C1 segment of cervical spinal cord (tissue), 14 donors: ENCODE measurements at regions not wholly inside any gene's neighbourhood (a gene's known extent, or its start where the extent isn't known, plus 50 kb on each side); places are given as distances from the start of the nearest gene placed in this dataset.
A peak's percentile ranks its signal among the peaks of the same experiment; 100 is the strongest.

Experiments used
- DNase-seq, 14 donors: peaks; one replicate each; lab custom pipeline; 2025; lab: John Stamatoyannopoulos, UW

- DNase-seq: peak in 4 of 14 donors; percentile 8 to 48 (median 16)
Observed at GRCh38 chr1:165073185-165074007, 283.1 kb downstream of the LMX1A start.

GRCh38 chr1:165070675-165071074 lies 285.8 kb downstream of the LMX1A start:
- no peak for DNase-seq

DNA sequence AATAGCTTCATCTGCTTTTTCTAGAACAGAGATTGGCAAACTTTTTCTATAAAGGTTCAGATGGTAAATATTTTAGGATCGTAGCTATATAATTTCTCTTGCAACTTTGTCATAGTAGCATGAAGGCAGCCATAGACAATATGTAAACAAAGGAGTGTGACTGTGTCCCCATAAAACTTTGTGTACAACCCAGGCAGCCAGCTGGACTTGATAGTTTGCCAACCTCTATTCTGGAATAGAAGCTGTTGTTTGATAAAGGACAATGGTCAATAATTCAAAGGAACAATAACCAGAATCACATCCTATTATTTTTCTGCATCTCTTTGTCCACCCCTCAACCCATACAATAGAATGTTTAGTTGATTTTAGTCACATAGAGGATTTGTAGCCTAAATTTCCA lies 286.7 kb downstream of the LMX1A start:
- DNase-seq: peak in 6 of 14 donors; percentile 4 to 18 (median 10)

GRCh38 chr1:165068741-165069140 lies 287.8 kb downstream of the LMX1A start:
- peak in 7 of 14 donors; percentile 9 to 48 (median 23) for DNase-seq

GRCh38 chr1:165067829-165068228 lies 288.7 kb downstream of the LMX1A start:
- DNase-seq: no peak

DNA sequence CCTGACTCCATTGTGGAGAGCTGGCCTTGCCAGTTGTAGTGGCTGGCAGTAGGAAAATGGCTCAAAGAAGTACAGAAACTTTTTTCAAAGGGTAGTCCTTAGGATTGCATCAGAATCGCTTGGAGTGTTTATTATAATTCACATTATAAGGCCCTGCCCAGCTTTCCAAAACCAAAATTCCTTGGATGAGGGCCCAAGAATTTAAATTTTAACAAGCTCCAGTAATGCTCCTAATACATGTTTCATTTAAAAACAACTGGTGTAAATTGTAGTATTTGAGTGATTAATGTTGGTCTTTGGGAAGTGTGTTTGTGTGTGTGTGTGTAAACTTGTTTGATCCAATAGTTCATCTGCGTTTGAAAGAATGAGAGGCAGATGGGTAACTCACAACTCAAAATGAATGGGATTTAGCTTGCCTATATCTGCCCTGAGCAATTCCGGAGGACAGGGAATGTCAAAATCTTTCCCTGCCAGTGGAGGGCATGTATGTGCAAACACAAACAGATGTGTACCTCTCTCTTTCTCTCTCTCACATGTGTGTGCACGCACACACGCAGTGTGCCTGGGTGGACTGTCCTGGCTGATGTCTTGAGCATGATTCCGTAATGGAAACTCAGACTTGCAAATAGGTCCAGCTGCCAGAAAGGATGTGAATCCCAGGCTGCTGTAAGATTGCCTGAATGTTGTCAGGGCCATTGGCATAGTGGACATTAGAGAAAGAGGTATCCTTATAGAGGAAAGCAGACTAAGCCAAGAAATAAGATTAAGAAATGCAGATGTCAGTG lies 293.1 kb downstream of the LMX1A start:
- no peak for DNase-seq

DNA sequence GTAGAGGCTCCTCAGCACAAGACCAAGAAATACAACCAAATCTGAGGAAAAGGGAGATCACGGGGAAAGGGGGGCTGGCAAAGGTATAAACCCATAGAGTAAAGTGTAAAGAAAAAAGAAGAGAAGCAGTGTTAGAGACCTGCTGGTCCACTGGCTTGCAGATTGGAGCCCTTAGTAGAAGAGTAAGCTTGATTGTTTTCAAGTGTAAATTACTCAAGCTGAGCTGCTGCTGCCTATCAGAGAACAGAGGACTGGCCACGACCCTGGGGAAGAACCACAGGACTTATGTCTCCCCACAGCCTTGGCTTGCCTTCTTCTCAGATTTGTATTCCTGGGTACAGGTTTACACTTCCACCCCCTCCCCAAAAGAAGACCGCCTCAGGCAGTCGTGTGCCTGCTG lies 294.2 kb downstream of the LMX1A start:
- no peak for DNase-seq

DNA sequence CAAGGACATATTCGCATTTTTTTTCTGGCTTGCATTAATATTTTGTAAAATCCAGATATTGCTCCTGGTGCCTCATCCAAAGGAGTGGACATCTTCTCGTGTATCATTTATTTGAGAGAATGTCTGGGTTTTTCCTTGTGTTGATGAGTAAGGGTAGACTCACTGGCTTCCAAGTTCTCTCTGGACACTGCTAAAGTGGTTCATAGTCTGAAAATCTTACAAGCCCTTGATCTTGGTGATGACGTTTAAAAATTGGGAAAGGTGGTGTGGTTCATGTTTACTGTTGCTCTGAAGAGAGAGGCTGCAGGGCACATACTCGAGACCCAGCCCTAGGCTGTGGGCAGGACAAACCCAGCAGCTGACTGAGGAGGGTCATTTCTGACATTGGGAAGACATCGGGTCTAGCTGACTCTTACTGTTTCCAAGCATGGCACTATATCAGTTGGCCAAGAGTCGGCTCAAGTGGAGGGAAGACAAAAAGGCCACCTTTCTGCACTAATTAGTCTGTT lies 296.2 kb downstream of the LMX1A start:
- no peak for DNase-seq

- DNase-seq: no peak
Observed at GRCh38 chr1:165057956-165058355, 298.6 kb downstream of the LMX1A start.

GRCh38 chr1:165056914-165057313 lies 299.6 kb downstream of the LMX1A start:
- no peak for DNase-seq

- no peak for DNase-seq
Observed at GRCh38 chr1:165055581-165055980, 300.9 kb downstream of the LMX1A start.

DNA sequence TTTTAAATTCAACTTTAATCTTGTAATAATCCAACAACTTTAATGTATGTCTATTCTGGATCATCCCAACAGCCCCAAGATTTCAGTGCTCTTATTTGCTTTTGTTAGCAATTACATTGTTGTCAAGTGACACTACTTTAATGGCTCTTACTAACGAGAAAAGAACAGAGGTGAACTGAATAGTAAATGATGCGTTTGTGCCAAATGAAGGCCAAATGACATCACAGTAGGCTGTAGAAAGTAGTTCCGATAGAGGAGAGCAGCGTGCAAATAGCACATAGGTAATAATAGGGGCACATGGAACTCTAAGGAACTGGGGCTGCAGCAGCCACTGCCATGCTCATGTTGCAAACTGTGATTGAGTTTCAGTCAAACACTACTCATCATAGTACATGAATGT lies 301.9 kb downstream of the LMX1A start:
- DNase-seq: no peak

GRCh38 chr1:165053351-165053750 lies 303.2 kb downstream of the LMX1A start:
- DNase-seq: no peak

DNA sequence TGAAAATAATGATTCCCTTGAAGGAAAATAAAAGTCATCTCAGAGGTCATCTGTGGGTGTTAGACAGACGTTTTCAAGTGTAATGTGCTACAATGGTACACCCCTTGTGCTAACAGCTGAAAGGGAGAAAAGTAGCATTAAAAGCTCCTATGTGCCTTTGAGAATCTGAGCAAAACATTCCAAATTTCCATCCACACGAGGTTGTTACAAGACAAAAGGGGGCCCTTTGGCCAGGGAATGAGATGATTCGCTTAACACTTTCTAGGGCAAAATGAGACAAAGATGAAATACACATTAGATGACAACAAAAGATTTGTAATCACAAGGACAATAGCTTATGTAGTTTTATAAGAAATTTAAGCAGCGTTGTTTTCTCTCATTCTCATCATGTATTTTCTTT lies 303.6 kb downstream of the LMX1A start:
- DNase-seq: no peak

DNA sequence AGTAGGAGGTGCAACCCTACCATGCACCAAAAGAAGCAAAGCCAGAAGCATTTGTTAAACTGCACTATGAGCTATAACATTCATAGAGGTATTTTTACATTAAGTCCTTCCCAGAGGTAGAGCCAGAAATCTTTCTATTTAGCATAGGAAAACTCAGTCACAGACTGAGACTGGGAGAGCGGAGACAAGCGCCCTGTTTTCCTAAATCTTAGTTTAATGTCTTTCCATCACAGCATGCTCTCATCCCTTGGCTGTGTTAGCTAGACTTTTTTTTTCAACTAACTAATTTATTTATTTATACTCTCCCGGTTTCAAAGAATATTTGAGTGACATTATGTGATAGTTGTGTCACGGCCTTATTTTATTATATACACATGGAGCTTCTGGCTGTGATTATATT lies 304.1 kb downstream of the LMX1A start:
- no peak for DNase-seq

DNA sequence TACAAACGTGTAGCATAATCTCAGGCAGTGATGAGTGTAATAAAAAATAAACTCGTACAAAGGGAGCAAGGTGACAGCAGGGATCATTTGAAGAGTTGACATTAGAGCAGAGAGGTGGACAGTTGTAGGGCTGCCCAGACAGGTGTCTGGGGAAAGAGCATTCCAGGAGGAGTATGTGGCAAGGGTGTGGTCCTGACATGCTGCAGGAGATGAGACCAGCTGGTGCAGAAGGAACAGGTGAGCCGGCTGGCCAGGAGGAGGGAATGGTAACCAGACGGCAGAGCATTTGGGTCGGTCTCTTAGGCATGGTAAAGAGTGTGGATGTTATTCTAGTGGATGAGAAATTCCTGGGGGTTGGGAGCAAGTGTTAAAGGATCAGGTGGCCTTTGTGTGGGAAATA lies 306.3 kb downstream of the LMX1A start:
- no peak for DNase-seq

DNA sequence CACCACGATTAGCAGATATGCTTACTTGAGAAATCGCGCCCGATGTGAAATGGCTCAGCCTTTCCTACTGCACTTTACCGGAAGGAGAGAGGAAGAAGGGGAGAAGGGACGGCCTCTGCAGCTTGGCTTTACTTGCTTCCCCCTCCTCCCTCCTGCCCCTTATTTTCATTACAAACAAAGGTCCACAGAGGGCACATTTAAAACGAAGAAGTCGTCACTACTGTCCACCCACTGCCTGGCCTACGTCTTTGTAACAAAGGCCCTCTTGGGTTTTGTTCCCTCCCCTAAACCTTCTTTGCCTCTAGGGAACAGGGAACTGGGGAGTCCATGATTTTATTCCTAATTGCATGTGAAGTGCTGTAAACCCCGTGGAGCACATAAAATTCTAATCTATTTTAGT lies 308.5 kb downstream of the LMX1A start:
- no peak for DNase-seq

GRCh38 chr1:165045902-165046301 lies 310.6 kb downstream of the LMX1A start:
- DNase-seq: no peak

GRCh38 chr1:165040641-165041040 lies 315.9 kb downstream of the LMX1A start:
- DNase-seq: no peak

GRCh38 chr1:165039996-165040395 lies 316.5 kb downstream of the LMX1A start:
- DNase-seq: no peak

DNA sequence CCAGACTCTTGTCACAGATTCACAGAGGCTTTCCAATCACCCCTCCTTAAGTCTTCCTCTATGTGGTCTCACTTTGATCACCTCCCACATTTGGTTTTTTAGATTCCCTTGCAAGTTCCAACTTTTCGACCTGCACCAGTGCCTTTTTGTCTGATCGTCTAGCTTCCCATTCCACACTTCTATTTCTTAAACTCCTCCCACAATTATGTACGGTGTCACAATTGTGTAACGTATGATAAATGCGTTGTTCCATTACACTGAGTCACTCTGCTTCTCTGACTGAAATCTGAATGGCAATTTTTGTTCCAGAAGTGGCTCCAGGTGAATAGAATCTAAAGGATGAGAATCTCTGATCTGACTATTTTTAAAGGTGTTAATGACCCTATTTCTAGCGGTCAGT lies 320.1 kb downstream of the LMX1A start:
- no peak for DNase-seq

DNA sequence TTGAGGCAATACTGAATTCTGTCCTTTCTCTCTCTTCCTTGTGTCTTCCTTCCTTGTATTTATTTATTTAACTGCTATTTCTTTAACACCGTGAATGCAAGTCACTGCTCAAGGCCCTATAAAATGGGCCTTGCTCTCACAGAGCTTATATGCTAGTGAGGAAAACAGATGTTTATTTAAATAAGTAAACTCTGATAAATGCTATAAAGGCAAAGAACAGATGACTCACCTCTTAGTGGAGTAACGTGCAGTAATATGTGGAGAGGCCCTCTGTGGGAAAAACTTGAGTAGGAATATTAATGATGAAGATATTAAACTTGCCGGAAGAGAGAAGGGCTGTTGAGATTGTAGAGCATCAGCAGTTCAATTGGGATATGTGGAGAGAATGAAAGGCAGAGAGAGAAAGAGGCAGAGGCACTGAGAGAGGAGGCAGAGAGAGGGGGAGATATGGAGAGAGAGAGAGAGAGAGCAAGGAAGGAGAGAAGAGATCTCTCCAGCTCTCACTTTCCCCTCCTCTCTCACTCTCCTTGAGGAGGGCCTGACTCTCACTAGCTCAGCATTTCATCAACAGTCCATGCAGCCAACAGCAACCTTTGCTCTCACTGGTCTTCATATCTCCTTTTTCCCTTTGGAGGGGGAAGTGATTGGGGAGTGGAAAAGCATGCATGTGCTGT lies 322.2 kb downstream of the LMX1A start:
- DNase-seq: no peak
